Middle frontal gyrus (tissue), 1 donor: ENCODE measurements at regions not wholly inside any gene's neighbourhood (a gene's known extent, or its start where the extent isn't known, plus 50 kb on each side); places are given as distances from the start of the nearest gene placed in this dataset.

ENCODE experiments used
- DNase-seq: peaks from one replicate; pipeline ENCODE4 v3.0.0-alpha.2; 2015; ENCODE audit warnings: low spot score; ENCODE audit errors: extremely low spot score

- no peak for DNase-seq
Observed at GRCh38 chr11:79739591-79739990, 298.8 kb upstream of the TENM4 start.

GRCh38 chr11:79727221-79727620 is 286.4 kb upstream of the TENM4 start:
- DNase-seq = no peak

GRCh38 chr11:79720115-79720514 is 279.3 kb upstream of the TENM4 start:
- DNase-seq = no peak

- no peak for DNase-seq
Observed at GRCh38 chr11:79708319-79708932, 267.6 kb upstream of the TENM4 start.

- DNase-seq = no peak
Observed at GRCh38 chr11:79705648-79706047, 264.8 kb upstream of the TENM4 start.

GRCh38 chr11:79702303-79702702 is 261.5 kb upstream of the TENM4 start:
- DNase-seq = no peak

GRCh38 chr11:79699246-79699645 is 258.4 kb upstream of the TENM4 start:
- DNase-seq = no peak

GRCh38 chr11:79697905-79698304 is 257.1 kb upstream of the TENM4 start:
- DNase-seq = no peak

- DNase-seq = no peak
Observed at GRCh38 chr11:79694368-79694767, 253.5 kb upstream of the TENM4 start.

- DNase-seq = no peak
Observed at GRCh38 chr11:79691445-79691844, 250.6 kb upstream of the TENM4 start.

GRCh38 chr11:79686703-79687419 is 246.0 kb upstream of the TENM4 start:
- no peak for DNase-seq

- DNase-seq = no peak
Observed at GRCh38 chr11:79683930-79684329, 243.1 kb upstream of the TENM4 start.

- no peak for DNase-seq
Observed at GRCh38 chr11:79678780-79679452, 238.1 kb upstream of the TENM4 start.

GRCh38 chr11:79676396-79676795 is 235.6 kb upstream of the TENM4 start:
- no peak for DNase-seq

- no peak for DNase-seq
Observed at GRCh38 chr11:79675081-79675480, 234.3 kb upstream of the TENM4 start.

- DNase-seq = no peak
Observed at GRCh38 chr11:79672786-79673185, 232.0 kb upstream of the TENM4 start.

- DNase-seq = no peak
Observed at GRCh38 chr11:79671401-79671800, 230.6 kb upstream of the TENM4 start.

GRCh38 chr11:79670882-79671281 is 230.1 kb upstream of the TENM4 start:
- no peak for DNase-seq

GRCh38 chr11:79668575-79668974 is 227.7 kb upstream of the TENM4 start:
- DNase-seq = no peak

- no peak for DNase-seq
Observed at GRCh38 chr11:79667380-79667779, 226.6 kb upstream of the TENM4 start.

GRCh38 chr11:79663017-79663416 is 222.2 kb upstream of the TENM4 start:
- DNase-seq = no peak

- DNase-seq = no peak
Observed at GRCh38 chr11:79661373-79661772, 220.5 kb upstream of the TENM4 start.
